Gastrocnemius medialis (tissue), 4 donors: ENCODE measurements at regions not wholly inside any gene's neighbourhood (a gene's known extent, or its start where the extent isn't known, plus 50 kb on each side); places are given as distances from the start of the nearest gene placed in this dataset.

Experiments
- ATAC-seq, 2 donors: fragments of 150-250 bp; one replicate each; pipeline ENCODE4 v1.9.1; 2016
- DNase-seq, 2 donors: peaks; one replicate each; pipeline ENCODE4 v3.0.0-alpha.2; 2019
- H3K27ac ChIP-seq, 4 donors: fragments of 200-600 bp; sonication (generic); 1 replicate in 1 of 4; 2 replicates in 3 of 4; pipeline ENCODE4 v1.5.1; 2016 to 2018; ENCODE audit warnings: mild to moderate bottlenecking in 2 of 4, moderate library complexity in 1 of 4
- H3K27me3 ChIP-seq, 3 donors: fragments of 200-600 bp; sonication (generic) in 2 of 3; 1 replicate in 1 of 3; 2 replicates in 2 of 3; pipeline versions ENCODE4 v1.5.1 to v1.6.0; 2016 to 2019; ENCODE audit warnings: mild to moderate bottlenecking in 1 of 3, moderate library complexity in 1 of 3
- H3K36me3 ChIP-seq, 2 donors: fragments of 200-600 bp; sonication (generic) in 1 of 2; one replicate each; pipeline ENCODE4 v1.5.1; 2017 to 2018
- H3K4me1 ChIP-seq, 2 donors: fragments of 200-600 bp; sonication (generic) in 1 of 2; one replicate each; pipeline ENCODE4 v1.5.1; 2016 to 2017; ENCODE audit warnings: mild to moderate bottlenecking in 2 of 2
- H3K4me3 ChIP-seq, 4 donors: fragments of 200-600 bp; sonication (generic) in 3 of 4; 1 replicate in 1 of 4; 2 replicates in 3 of 4; pipeline ENCODE4 v1.5.1; 2016 to 2019; ENCODE audit warnings: mild to moderate bottlenecking in 2 of 4
- H3K9me3 ChIP-seq, 3 donors: fragments of 200-600 bp; sonication (generic) in 2 of 3; 1 replicate in 1 of 3; 2 replicates in 2 of 3; pipeline ENCODE4 v1.5.1; 2016 to 2019
- CTCF ChIP-seq, 5 experiments: fragments of 450-650 bp in 3 of 5; fragments of 200-600 bp in 2 of 5; sonication (generic) in 2 of 5; IDR thresholded peaks in 4 of 5; conservative IDR thresholded peaks in 1 of 5; 1 replicate in 4 of 5; 2 replicates in 1 of 5; pipeline ENCODE4 v1.5.1; 2016 to 2019; ENCODE audit warnings: antibody characterized with exemption in 5 of 5, mild to moderate bottlenecking in 3 of 5, moderate library complexity in 3 of 5
- POLR2A ChIP-seq, 2 donors: fragments of 450-650 bp; IDR thresholded peaks; one replicate each; pipeline ENCODE4 v1.6.1; 2017; ENCODE audit warnings: antibody characterized with exemption in 2 of 2, mild to moderate bottlenecking in 2 of 2, moderate library complexity in 2 of 2
- in situ Hi-C, 4 donors: fragments of 200-750 bp; cut with MboI; loops; one replicate each; pipeline versions ENCODE4 v1.15.0 to v1.8.0; 2017; ENCODE audit warnings: low sequenced_read_pairs in 4 of 4
- intact Hi-C: fragments of 100-400 bp; cut with DNase I; formaldehyde crosslinking; loops from one replicate; pipeline ENCODE4 v1.15.1; 2023; ENCODE audit warnings: low total_unique reads

- Histone ChIP-seq H3K4me1 (no peaks in the 10 kb centered on the region), H3K27me3 (no peaks in the 10 kb centered on the region), H3K9me3 (no peaks in the 10 kb centered on the region), H3K36me3 (no peaks in the 10 kb centered on the region), H3K27ac (no peak overlapping the region), H3K4me3 (no peak overlapping the region)
- TF ChIP-seq POLR2A (IDR thresholded peaks at IDR 0.05) (no peak), CTCF (IDR thresholded peaks at IDR 0.05 in 4 of 5, conservative IDR thresholded peaks at IDR 0.05 in 1 of 5) (no peak)
- ATAC-seq (no peak), DNase-seq (no peak)
- in situ Hi-C loops (no loop called here), intact Hi-C loops (no loop called here)
Observed at GRCh38 chr5:96084874-96085506, 123.3 kb upstream of the ELL2 start.

DNA sequence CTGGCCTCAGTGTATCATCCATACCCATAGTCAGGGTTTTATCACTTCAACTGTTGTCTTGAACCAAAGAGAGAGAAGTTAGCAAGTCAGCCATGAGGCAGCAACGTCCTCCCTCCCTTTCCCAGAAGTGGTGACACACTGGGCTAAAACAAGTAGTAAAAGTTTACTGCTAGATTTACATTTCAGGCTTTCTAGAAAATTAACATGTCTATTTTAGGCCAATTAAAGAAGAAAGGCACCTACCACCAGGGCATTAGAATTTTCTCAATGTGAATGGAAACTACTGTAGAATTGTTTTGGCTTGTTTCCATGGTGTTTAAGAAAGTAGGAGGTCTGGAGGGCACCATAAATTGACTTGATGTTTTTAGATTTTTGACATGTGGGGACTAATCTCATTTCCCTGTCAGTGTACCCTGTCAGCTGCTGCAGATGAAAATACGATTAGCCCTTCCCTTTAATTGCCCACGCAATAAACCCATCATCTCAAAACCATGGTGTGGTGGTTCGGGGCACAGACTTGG is 121.8 kb upstream of the ELL2 start:
- no peaks in the 10 kb centered on the region for H3K9me3 ChIP-seq
- H3K4me3 ChIP-seq, result no peak overlapping the region
- H3K4me1 ChIP-seq, result peaks cover 0 to 6% of the 10 kb centered on the region in 2 donors
- no peaks in the 10 kb centered on the region for H3K27me3 ChIP-seq
- intact Hi-C loops, result no loop called here
- no peaks in the 10 kb centered on the region for H3K36me3 ChIP-seq
- TF ChIP-seq CTCF (IDR thresholded peaks at IDR 0.05 in 4 of 5, conservative IDR thresholded peaks at IDR 0.05 in 1 of 5) (no peak), POLR2A (IDR thresholded peaks at IDR 0.05) (no peak)
- in situ Hi-C loops, result no loop called here
- DNase-seq (no peak), ATAC-seq (no peak)
- no peak overlapping the region for H3K27ac ChIP-seq

- in situ Hi-C loops (no loop called here), intact Hi-C loops (no loop called here)
- Histone ChIP-seq H3K27ac (peak overlapping the region in 1 of 4 donors; percentile 68), H3K9me3 (no peaks in the 10 kb centered on the region), H3K36me3 (no peaks in the 10 kb centered on the region), H3K4me3 (no peak overlapping the region), H3K4me1 (peaks cover 0 to 6% of the 10 kb centered on the region in 2 donors), H3K27me3 (no peaks in the 10 kb centered on the region)
- no peak for ATAC-seq
- TF ChIP-seq POLR2A (IDR thresholded peaks at IDR 0.05), result no peak
- TF ChIP-seq CTCF (IDR thresholded peaks at IDR 0.05 in 4 of 5, conservative IDR thresholded peaks at IDR 0.05 in 1 of 5), result no peak
- no peak for DNase-seq
Observed at GRCh38 chr5:96081276-96081858, 119.7 kb upstream of the ELL2 start.

GRCh38 chr5:96080557-96080956 is 118.9 kb upstream of the ELL2 start:
- no peak overlapping the region for H3K4me3 ChIP-seq
- intact Hi-C loops (no loop called here), in situ Hi-C loops (no loop called here)
- H3K4me1 ChIP-seq, result peaks cover 0 to 6% of the 10 kb centered on the region in 2 donors
- H3K36me3 ChIP-seq, result no peaks in the 10 kb centered on the region
- DNase-seq (peak in 1 of 2 donors; percentile 17), ATAC-seq (peak in 1 of 2 donors; percentile 56)
- no peaks in the 10 kb centered on the region for H3K27me3 ChIP-seq
- peak overlapping the region in 1 of 4 donors; percentile 68 for H3K27ac ChIP-seq
- TF ChIP-seq POLR2A (IDR thresholded peaks at IDR 0.05) (no peak), CTCF (IDR thresholded peaks at IDR 0.05 in 4 of 5, conservative IDR thresholded peaks at IDR 0.05 in 1 of 5) (no peak)
- no peaks in the 10 kb centered on the region for H3K9me3 ChIP-seq
